GM23248 (cell line): ENCODE measurements at regions not wholly inside any gene's neighbourhood (a gene's known extent, or its start where the extent isn't known, plus 50 kb on each side); places are given as distances from the start of the nearest gene placed in this dataset.

Experiments used
- EZH2 ChIP-seq: fragments of 200-600 bp; sonication (generic); IDR thresholded peaks from 2 replicates; pipeline ENCODE4 v1.6.1; 2018; ENCODE audit warnings: antibody characterized with exemption, mild to moderate bottlenecking; ENCODE audit not compliant: insufficient read depth, poor library complexity, severe bottlenecking
- EZH2phosphoT487 ChIP-seq: fragments of 200-600 bp; sonication (generic); IDR thresholded peaks from 2 replicates; pipeline ENCODE4 v1.6.1; 2018; ENCODE audit warnings: antibody characterized with exemption, moderate library complexity, mild to moderate bottlenecking, low read depth; ENCODE audit not compliant: insufficient read depth

DNA sequence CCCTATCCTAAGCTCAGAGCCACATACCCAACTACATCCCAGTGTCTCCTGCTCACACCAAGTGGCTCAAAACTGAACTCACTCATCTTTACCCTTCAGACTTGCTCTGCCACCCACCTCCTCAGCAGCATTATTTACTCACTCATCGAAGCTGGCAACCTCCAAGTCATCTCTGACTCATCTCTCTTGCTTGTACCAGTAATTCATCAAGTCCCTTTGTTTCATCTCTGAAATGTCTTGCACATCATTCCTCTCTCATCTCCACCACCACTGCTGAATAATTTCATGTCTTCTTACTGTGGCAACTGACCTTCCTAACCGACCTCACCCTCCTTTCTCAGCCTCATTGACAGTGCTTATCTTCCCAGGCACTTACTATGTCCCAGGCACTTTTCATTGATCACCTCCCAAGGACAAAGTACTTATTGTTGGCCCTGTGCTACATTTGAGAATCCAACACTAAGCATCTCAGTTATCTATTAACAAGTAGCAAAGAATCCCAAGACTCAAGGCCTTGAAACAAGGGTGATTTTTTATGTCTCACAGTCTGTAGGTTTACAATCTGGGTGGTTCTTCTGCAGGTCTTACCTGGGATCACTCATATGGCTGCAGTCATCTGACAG is 82.0 kb downstream of the MRPL46 start:
- TF ChIP-seq EZH2phosphoT487 (no peak), EZH2 (no peak)
